ENCODE measurements at regions not wholly inside any gene's neighbourhood (a gene's known extent, or its start where the extent isn't known, plus 50 kb on each side); places are given as distances from the start of the nearest gene placed in this dataset.

DNA sequence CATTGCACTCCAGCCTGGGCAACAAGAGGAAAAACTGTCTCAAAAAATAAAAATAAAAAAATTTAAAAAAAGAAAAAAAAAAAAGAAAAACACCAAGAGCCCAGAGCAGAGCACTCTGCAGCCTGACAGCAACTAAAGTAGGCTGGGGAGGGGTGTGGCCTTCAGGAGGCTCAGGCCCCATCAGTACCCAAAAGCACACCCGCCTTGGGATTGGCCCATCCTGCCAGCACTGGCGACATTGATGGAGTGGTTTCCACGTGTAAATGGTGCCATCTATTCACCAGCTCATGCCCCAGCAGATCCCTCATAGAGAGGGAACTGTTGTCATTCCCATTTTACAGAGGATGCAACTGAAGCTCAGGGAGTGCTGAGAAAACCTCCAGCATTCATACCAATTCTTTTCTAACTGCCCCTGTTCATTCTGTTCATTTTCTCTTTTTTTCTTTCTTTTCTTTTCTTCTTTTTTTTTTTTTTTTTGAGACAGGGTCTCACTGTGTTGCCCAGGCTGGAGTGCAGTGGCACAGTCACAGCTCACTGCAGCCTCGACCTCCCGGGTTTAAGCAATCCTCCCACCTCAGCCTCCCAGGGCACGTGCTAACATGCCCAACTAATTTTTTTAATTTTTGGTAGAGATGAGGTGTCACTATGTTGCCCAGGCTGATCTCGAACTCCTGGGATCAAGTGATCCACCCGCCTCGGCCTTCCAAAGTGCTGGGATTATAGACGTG is 89.3 kb downstream of the IRF2BPL start:
- TF ChIP-seq FOXA1 (IDR thresholded peaks at IDR 0.05): no peak
- no peak for TF ChIP-seq ELF4 (IDR thresholded peaks at IDR 0.05)
- TF ChIP-seq NFRKB (IDR thresholded peaks at IDR 0.05): no peak
- no peak for TF ChIP-seq CTBP1 (IDR thresholded peaks at IDR 0.05; ENCODE audit: borderline replicate concordance)
- TF ChIP-seq SP1 (IDR thresholded peaks at IDR 0.05): no peak
- TF ChIP-seq HDGF (IDR thresholded peaks at IDR 0.05; ENCODE audit: borderline replicate concordance): no peak
- TF ChIP-seq FOXK2 (IDR thresholded peaks at IDR 0.05): no peak
- TF ChIP-seq ARNT (IDR thresholded peaks at IDR 0.05): no peak
- no peak for TF ChIP-seq L3MBTL2 (conservative IDR thresholded peaks at IDR 0.05)
- TF ChIP-seq, protein P1, sequence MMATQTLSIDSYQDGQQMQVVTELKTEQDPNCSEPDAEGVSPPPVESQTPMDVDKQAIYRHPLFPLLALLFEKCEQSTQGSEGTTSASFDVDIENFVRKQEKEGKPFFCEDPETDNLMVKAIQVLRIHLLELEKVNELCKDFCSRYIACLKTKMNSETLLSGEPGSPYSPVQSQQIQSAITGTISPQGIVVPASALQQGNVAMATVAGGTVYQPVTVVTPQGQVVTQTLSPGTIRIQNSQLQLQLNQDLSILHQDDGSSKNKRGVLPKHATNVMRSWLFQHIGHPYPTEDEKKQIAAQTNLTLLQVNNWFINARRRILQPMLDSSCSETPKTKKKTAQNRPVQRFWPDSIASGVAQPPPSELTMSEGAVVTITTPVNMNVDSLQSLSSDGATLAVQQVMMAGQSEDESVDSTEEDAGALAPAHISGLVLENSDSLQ (IDR thresholded peaks at IDR 0.05): no peak
- TF ChIP-seq TARDBP (IDR thresholded peaks at IDR 0.05): no peak
- ChIA-PET POLR2A (interaction anchor here (1.5 kb wide), 1 partner anchor 19 kb away, joined by 6 read pairs; no protein-coding TSS in a partner anchor), CTCF (interaction anchor here (0.7 kb wide), 1 partner anchor 26 kb away, joined by 3 read pairs; no protein-coding TSS in a partner anchor)
- DNase-seq (ENCODE audit: extremely low spot score): no peak

DNA sequence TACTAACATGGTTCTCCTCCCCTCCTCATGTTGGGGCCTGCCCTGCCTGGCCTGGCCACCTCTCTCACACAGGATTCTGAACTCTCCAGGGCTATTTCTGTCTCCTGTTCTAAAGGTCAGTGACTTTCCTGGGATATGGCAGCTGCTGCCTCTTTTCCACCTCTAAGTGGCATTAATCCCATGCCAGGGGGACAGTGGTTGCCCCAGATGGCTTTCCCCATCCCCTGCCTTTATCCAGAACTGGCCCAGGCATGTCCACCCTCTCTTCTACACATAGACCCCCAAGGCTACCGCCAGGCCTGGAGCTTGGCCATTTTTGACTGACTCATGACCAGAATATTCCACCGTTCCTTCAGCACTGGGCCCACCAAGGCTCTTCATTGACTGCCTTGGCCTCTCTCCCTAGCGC is 90.4 kb downstream of the IRF2BPL start:
- POLR2A ChIA-PET: interaction anchor here (1.5 kb wide), 1 partner anchor 18 kb away, joined by 6 read pairs; no protein-coding TSS in a partner anchor
- TF ChIP-seq BHLHE40 (IDR thresholded peaks at IDR 0.05; ENCODE audit: borderline replicate concordance): no peak
- TF ChIP-seq FOXK2 (IDR thresholded peaks at IDR 0.05): no peak
- TF ChIP-seq SUZ12 (IDR thresholded peaks at IDR 0.05): no peak
- no peak for TF ChIP-seq L3MBTL2 (conservative IDR thresholded peaks at IDR 0.05)
- CTCF ChIA-PET: interaction anchor here (0.7 kb wide), 1 partner anchor 65 kb away, joined by 3 read pairs; no protein-coding TSS in a partner anchor
- no peak for DNase-seq (ENCODE audit: extremely low spot score)

DNA sequence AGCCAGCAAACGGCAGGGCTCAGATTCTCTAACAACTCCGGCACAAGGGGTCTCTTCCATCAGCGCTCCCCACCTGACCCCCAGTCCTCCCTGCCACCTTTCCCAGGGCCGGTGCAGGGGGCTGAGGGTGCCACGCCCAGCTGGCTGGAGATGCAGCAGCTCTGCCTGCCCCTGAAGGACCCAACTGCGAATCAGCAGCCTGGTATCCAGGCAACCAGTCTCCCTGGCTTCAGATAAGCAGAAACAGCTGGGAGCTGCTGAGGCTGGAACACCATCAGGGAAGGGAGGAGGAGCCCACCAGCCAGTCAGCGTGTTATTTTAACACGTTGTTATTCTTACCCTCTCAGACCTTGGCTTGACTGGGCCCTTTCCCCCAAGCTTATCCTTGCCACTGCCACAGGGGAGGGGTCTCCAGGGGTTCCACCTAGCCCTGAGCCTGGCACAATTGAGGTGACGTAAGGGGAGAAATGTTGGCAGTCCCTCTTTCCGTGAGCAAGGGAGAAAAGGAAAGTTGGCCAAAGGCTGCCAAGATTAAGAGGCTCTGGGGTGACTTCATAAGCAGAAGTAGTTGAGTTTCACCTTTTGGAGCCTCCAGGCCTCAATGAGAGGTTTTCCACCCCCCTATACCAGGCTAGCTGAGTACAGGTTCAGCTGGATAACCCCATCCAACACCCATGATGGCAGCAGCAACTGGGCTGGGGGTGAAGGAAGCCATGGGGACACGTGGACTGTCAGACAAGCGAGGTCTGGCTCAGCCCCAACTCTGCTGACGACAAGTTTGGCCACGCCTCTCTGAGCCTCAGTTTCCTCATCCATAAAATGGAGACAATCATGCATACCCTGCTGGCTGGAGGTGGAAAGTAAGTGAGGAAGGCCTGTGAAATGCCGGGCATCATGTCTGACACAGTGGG is 91.1 kb downstream of the IRF2BPL start:
- no peak for DNase-seq (ENCODE audit: extremely low spot score)
- CTCF ChIA-PET: interaction anchor here (0.5 to 1.4 kb wide), 4 partner anchors 12 to 131 kb away, joined by 3 read pairs; no protein-coding TSS in a partner anchor
- POLR2A ChIA-PET: interaction anchor here (1.2 kb wide), 1 partner anchor 18 kb away, joined by 3 read pairs; no protein-coding TSS in a partner anchor
- TF ChIP-seq L3MBTL2 (conservative IDR thresholded peaks at IDR 0.05) (no peak), FOXM1 (IDR thresholded peaks at IDR 0.05; ENCODE audit: borderline replicate concordance) (no peak), ZNF384 (IDR thresholded peaks at IDR 0.05) (no peak), ARNT (IDR thresholded peaks at IDR 0.05) (no peak)
- TF ChIP-seq, protein P1 (IDR thresholded peaks at IDR 0.05): no peak

DNA sequence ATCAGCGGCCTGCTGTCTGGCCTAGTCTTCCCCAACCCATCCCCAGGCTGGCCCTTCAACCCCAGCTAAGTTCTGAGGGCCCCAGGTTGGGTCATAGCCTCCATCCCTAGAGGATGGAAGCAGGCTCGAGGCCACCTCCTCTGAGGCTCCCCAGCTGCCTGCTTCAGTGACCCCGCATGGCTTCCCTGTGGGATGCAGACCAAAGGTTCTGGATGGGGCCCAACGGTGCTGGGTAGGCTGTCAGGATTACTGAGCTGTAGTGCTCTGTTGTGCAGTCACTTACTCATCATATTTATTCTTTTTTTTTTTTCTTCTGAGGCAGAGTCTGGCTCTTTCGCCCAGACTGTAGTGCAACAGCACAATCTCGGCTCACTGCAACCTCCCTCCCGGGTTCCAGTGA is 92.0 kb downstream of the IRF2BPL start:
- TF ChIP-seq FOXM1 (IDR thresholded peaks at IDR 0.05; ENCODE audit: borderline replicate concordance): no peak
- ChIA-PET CTCF (interaction anchor here (1.2 to 1.4 kb wide), 3 partner anchors 19 to 132 kb away, joined by 3 to 6 read pairs (median 3); no protein-coding TSS in a partner anchor), POLR2A (interaction anchor here (1.2 kb wide), 1 partner anchor 17 kb away, joined by 3 read pairs; no protein-coding TSS in a partner anchor)
- no peak for DNase-seq (ENCODE audit: extremely low spot score)

DNA sequence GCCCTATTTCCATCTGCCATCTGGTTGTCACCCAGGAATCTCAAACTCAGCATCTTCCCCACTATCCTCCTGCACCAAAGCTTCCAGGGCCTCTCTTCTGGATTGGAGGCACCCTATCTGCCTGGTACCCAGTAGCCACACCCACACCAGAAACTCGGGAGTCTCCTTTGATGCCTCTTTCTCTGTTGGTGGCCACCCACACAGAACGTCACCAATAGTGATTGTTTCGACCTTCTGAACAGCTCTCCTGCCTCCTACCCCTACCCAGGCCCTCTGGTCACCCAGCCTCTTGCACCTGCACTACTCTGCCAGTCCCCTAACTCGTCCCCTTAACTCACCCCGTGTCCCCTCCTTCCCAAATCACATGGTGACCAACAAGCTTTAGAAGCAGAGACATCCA is 95.0 kb downstream of the IRF2BPL start:
- ChIA-PET CTCF (interaction anchor here (0.7 to 1.7 kb wide), 2 partner anchors 26 to 61 kb away, joined by 3 to 4 read pairs; no protein-coding TSS in a partner anchor), POLR2A (no interaction called here)
- TF ChIP-seq SP1 (IDR thresholded peaks at IDR 0.05) (no peak), ELF4 (IDR thresholded peaks at IDR 0.05) (no peak)
- no peak for DNase-seq (ENCODE audit: extremely low spot score)

DNA sequence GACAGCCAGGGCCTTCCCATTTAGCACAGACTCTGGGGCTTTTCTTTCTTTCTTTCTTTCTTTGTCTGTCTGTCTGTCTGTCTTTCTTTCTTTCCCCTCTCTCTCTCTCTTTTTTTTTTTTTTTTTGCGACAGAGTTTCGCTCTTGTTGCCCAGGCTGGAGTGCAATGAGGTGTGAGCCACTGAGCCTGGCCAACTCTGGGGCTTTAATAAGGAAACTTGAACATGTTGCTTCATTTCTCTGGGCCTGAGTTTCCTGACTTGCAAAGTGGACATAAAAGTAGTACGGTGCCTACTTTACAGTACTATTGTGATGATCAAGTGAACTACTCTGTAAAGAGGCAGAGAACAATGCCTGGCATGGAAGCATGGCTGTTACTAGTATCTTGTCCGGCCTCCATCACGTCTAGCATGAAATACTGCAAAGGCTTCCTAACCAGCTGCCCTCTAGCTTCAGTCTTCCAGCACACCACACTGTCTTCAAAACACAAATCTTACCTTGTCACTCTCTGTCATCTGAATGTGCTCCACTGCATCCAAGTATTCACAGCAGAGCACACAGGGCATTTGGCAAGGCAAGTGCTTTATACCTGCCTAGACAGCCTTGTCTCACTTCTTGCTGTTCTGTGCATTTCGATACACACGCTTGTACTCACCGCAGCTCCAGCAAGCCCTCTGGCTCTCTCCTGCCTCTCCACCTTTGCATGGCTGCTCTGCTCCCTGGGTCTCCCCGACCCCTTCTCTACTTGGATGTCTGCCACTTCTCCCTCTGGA is 96.7 kb downstream of the IRF2BPL start:
- POLR2A ChIA-PET: interaction anchor here (1.4 kb wide), 1 partner anchor 30 kb away, joined by 4 read pairs; no protein-coding TSS in a partner anchor
- no peak for DNase-seq (ENCODE audit: extremely low spot score)
- CTCF ChIA-PET: interaction anchor here (1.5 kb wide), 1 partner anchor 15 kb away, joined by 4 read pairs; no protein-coding TSS in a partner anchor
- TF ChIP-seq CTBP1 (IDR thresholded peaks at IDR 0.05; ENCODE audit: borderline replicate concordance) (no peak), SUZ12 (IDR thresholded peaks at IDR 0.05) (no peak), FOXK2 (IDR thresholded peaks at IDR 0.05) (no peak), FOXM1 (IDR thresholded peaks at IDR 0.05; ENCODE audit: borderline replicate concordance) (no peak), SP1 (IDR thresholded peaks at IDR 0.05) (no peak), ZNF384 (IDR thresholded peaks at IDR 0.05) (no peak), FOXA1 (IDR thresholded peaks at IDR 0.05) (no peak), ELF4 (IDR thresholded peaks at IDR 0.05) (no peak), LEF1 (IDR thresholded peaks at IDR 0.05; ENCODE audit: borderline replicate concordance) (no peak), NFRKB (IDR thresholded peaks at IDR 0.05) (no peak), HDGF (IDR thresholded peaks at IDR 0.05; ENCODE audit: borderline replicate concordance) (no peak)
- TF ChIP-seq, protein P1 (IDR thresholded peaks at IDR 0.05): no peak

All from HEK293T (cell line).